K562 (cell line): ENCODE measurements at regions not wholly inside any gene's neighbourhood (a gene's known extent, or its start where the extent isn't known, plus 50 kb on each side); places are given as distances from the start of the nearest gene placed in this dataset.

ENCODE experiments used
- ATAC-seq: fragments of 200-7000 bp; cut with Tn5 transposase; 3 replicates; pipeline ENCODE4 v1.9.1; 2020; ENCODE audit warnings: moderate library complexity
- BruUV-seq: library from RNA; stranded (reverse); fragments of 400-500 nt; replicated peaks from 2 replicates; lab custom pipeline; 2021; lab: Mats Ljungman, UMichigan
- CTCF ChIA-PET: fragments of 300-600 bp; formaldehyde crosslinking; extraction: SDS; loops from one replicate; lab custom pipeline; 2021; ENCODE audit warnings: low intra/inter-chr PET ratio; lab: Yijun Ruan, JAX
- POLR2A ChIA-PET: fragments of 300-600, 350-650 bp; sonication (Branson Sonifier 250); formaldehyde crosslinking; extraction: SDS; loops from one replicate; lab custom pipeline; 2021; ENCODE audit warnings: antibody characterized with exemption, inconsistent platforms; lab: Yijun Ruan, JAX
- DNase-seq, 4 experiments: peaks; one replicate each; pipeline versions ENCODE4 v3.0.0 to v3.0.0-alpha.2; 2011 to 2018; ENCODE audit warnings: low spot score in 3 of 4, mixed read lengths in 3 of 4; ENCODE audit errors: extremely low read depth in 1 of 4
- FAIRE-seq: peaks from 2 replicates; lab custom pipeline; 2011; peaks lifted over from hg19 to GRCh38; lab: Jason Lieb, UNC
- H2AFZ ChIP-seq: 2 replicates; pipeline ENCODE4 v1.6.0; 2011; ENCODE audit warnings: low read depth, low read length, control low read depth, inconsistent platforms
- H3K27ac ChIP-seq: fragments of 200-600 bp; 3 replicates; pipeline ENCODE4 v1.8.0; 2011; ENCODE audit warnings: low read depth, mild to moderate bottlenecking, control low read depth, inconsistent platforms, low read length, moderate library complexity, mixed read lengths; ENCODE audit errors: extremely low read depth
- H3K27me3 ChIP-seq, 2 experiments: fragments of 300-600 bp in 1 of 2; 2 replicates in 1 of 2; 3 replicates in 1 of 2; pipeline versions ENCODE4 v1.6.0 to v1.8.0; 2011; ENCODE audit warnings: inconsistent platforms in 2 of 2, low read length in 2 of 2, mild to moderate bottlenecking in 1 of 2, mixed read lengths in 1 of 2, moderate library complexity in 1 of 2; ENCODE audit not compliant: control insufficient read depth in 2 of 2, insufficient read depth in 2 of 2
- H3K36me3 ChIP-seq: fragments of 300-600 bp; 3 replicates; pipeline ENCODE4 v1.8.0; 2011; ENCODE audit warnings: mild to moderate bottlenecking, low read length, inconsistent platforms; ENCODE audit not compliant: control insufficient read depth, insufficient read depth
- H3K4me1 ChIP-seq, 2 experiments: fragments of 200-600 bp in 1 of 2; replicated peaks in 1 of 2; 2 replicates in 1 of 2; 3 replicates in 1 of 2; pipeline versions ENCODE4 v1.5.1 to v1.8.0; 2011; ENCODE audit warnings: inconsistent platforms in 2 of 2, low read length in 2 of 2, mild to moderate bottlenecking in 1 of 2, mixed read lengths in 1 of 2, moderate library complexity in 1 of 2; ENCODE audit not compliant: control insufficient read depth in 2 of 2, insufficient read depth in 2 of 2
- H3K4me2 ChIP-seq: 2 replicates; pipeline ENCODE4 v1.6.1; 2011; ENCODE audit warnings: low read length, control low read depth, inconsistent platforms, mixed read lengths; ENCODE audit not compliant: insufficient read depth
- H3K4me3 ChIP-seq: fragments of 200-600 bp; sonication (generic), shearing (Covaris generic); 2 replicates; pipeline ENCODE4 v1.5.1; 2016; ENCODE audit warnings: control low read depth, inconsistent platforms
- H3K79me2 ChIP-seq: fragments of 200-600 bp; 3 replicates; pipeline ENCODE4 v1.8.0; 2011; ENCODE audit warnings: low read length, inconsistent platforms; ENCODE audit not compliant: control insufficient read depth, insufficient read depth
- H3K9ac ChIP-seq, 2 experiments: 2 replicates each; pipeline versions ENCODE4 v1.6.0 to v1.6.1; 2011; ENCODE audit warnings: low read depth in 2 of 2, low read length in 2 of 2, control low read depth in 1 of 2, inconsistent platforms in 1 of 2, mild to moderate bottlenecking in 1 of 2, mixed read lengths in 1 of 2; ENCODE audit not compliant: insufficient read depth in 1 of 2
- H3K9me1 ChIP-seq: one replicate; pipeline ENCODE4 v1.6.0; 2011; ENCODE audit warnings: inconsistent platforms, mild to moderate bottlenecking, low read length, moderate library complexity; ENCODE audit not compliant: control insufficient read depth, insufficient read depth
- H3K9me3 ChIP-seq: replicated peaks from 2 replicates; pipeline ENCODE4 v1.5.1; 2011; ENCODE audit warnings: low read depth, low read length, inconsistent platforms; ENCODE audit not compliant: control insufficient read depth, insufficient read depth
- H4K20me1 ChIP-seq: replicated peaks from 2 replicates; pipeline ENCODE4 v1.6.1; 2011; ENCODE audit warnings: low read length, inconsistent platforms, mixed read lengths; ENCODE audit not compliant: control insufficient read depth, insufficient read depth
- CEBPB ChIP-seq: fragments of 450-650 bp; IDR thresholded peaks from 2 replicates; pipeline ENCODE4 v1.6.1; 2016; ENCODE audit warnings: missing genetic modification characterization, missing compliant biosample characterization
- DMBX1 ChIP-seq: fragments of 250-450 bp; sonication (Bioruptor Pico); IDR thresholded peaks from 2 replicates; pipeline ENCODE4 v1.8.0; 2022; ENCODE audit warnings: inconsistent platforms, mild to moderate bottlenecking, moderate library complexity, borderline replicate concordance
- HMG20B ChIP-seq: fragments of 250-450 bp; sonication (Bioruptor Pico); IDR thresholded peaks from 2 replicates; pipeline ENCODE4 v1.5.0; 2021; ENCODE audit warnings: mild to moderate bottlenecking
- ILK ChIP-seq: fragments of 450-650 bp; IDR thresholded peaks from 2 replicates; pipeline ENCODE4 v1.6.1; 2016; ENCODE audit warnings: missing genetic modification characterization, low read depth, mild to moderate bottlenecking, missing compliant biosample characterization, moderate library complexity, borderline replicate concordance
- KAT7 ChIP-seq: sonication (generic); formaldehyde crosslinking; IDR thresholded peaks from 2 replicates; pipeline ENCODE4 v1.8.0; 2022; ENCODE audit warnings: missing genetic modification reagents, mild to moderate bottlenecking, borderline replicate concordance
- KDM5B ChIP-seq: fragments of 200-600 bp; sonication (generic); IDR thresholded peaks from 2 replicates; pipeline ENCODE4 v1.6.1; 2012; ENCODE audit warnings: low read depth, mild to moderate bottlenecking, moderate library complexity, low read length, control low read depth, inconsistent platforms; ENCODE audit not compliant: insufficient replicate concordance
- MBD2 ChIP-seq: sonication (generic); IDR thresholded peaks from 2 replicates; pipeline ENCODE4 v1.6.1; 2016; ENCODE audit warnings: low read depth, borderline replicate concordance
- NCOA6 ChIP-seq: fragments of 450-650 bp; IDR thresholded peaks from 2 replicates; pipeline ENCODE4 v1.6.1; 2017; ENCODE audit warnings: mild to moderate bottlenecking
- RAD51 ChIP-seq: fragments of 450-650 bp; IDR thresholded peaks from 2 replicates; pipeline ENCODE4 v1.7.1; 2016; ENCODE audit warnings: low read depth, mild to moderate bottlenecking, borderline replicate concordance
- SMARCB1 ChIP-seq: IDR thresholded peaks from 2 replicates; pipeline ENCODE4 v1.6.1; 2011; ENCODE audit warnings: improper control_type of control experiment, low read depth; ENCODE audit not compliant: insufficient read length
- ZNF133 ChIP-seq: fragments of 250-450 bp; sonication (Bioruptor Pico); IDR thresholded peaks from 2 replicates; pipeline ENCODE4 v1.4.0; 2020; ENCODE audit warnings: mild to moderate bottlenecking
- WGBS: fragments of 100-300 bp; shearing (Covaris generic); methylation state at CpG from one replicate; pipeline ENCODE4 v1.1.6; 2016; ENCODE audit warnings: low coverage, mixed read lengths; ENCODE audit not compliant: insufficient coverage; ENCODE audit errors: missing lambda C conversion rate; 5-methylcytosine and 5-hydroxymethylcytosine counted together
- in situ Hi-C: fragments of 300-500 bp; cut with MboI; formaldehyde crosslinking; loops from 4 replicates; pipeline ENCODE4 v1.15.0; 2018; ENCODE audit warnings: inconsistent platforms, mixed read lengths
- intact Hi-C: fragments of 100-400 bp; cut with micrococcal nuclease; formaldehyde crosslinking; loops from 2 replicates; pipeline ENCODE4 v1.14.2; 2022
- TF ChIP-seq, protein P1 (sequence below): fragments of 250-450 bp; sonication (Bioruptor Pico); IDR thresholded peaks from 2 replicates; pipeline ENCODE4 v1.8.0; 2021; ENCODE audit warnings: borderline replicate concordance, mild to moderate bottlenecking, moderate library complexity; ENCODE audit not compliant: poor library complexity, severe bottlenecking

DNA sequence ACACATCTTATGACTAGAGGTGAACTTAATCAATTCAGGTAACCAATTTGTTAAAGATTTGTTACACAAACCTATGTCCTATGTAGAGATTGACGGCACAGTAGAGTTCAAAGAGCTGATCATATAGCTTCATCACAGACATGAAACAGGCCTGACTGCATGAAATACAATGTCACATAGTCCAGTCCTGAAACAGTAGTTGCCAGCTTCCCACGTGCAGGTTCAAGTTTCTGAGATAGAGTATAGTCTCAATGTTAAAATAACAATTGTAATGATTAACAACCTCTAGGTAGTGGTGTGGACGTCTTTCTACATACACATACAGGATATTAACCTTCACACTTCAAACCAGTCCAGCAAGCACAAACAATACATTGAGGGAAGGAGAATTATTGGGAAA, 640.7 kb upstream of the SOX9 start:
- ATAC-seq (no peak), FAIRE-seq (no peak), DNase-seq (no peak)
- Histone ChIP-seq H3K27me3 (no peaks in the 10 kb centered on the region), H3K4me2 (no peak overlapping the region), H3K79me2 (no peaks in the 10 kb centered on the region), H3K9ac (no peak overlapping the region), H3K9me3 (no peaks in the 10 kb centered on the region), H3K9me1 (no peaks in the 10 kb centered on the region), H4K20me1 (no peaks in the 10 kb centered on the region)
- CTCF ChIA-PET, result no interaction called here
- no TSS peak for BruUV-seq
- TF ChIP-seq KAT7 (CRISPR knock-in tag) (no peak), HMG20B (no peak), MBD2 (no peak), DMBX1 (no peak), ZNF133 (CRISPR knock-in tag) (no peak), RAD51 (no peak), KDM5B (no peak), NCOA6 (no peak), ILK (tag) (no peak), CEBPB (tag) (no peak), SMARCB1 (no peak)
- TF ChIP-seq, protein P1, sequence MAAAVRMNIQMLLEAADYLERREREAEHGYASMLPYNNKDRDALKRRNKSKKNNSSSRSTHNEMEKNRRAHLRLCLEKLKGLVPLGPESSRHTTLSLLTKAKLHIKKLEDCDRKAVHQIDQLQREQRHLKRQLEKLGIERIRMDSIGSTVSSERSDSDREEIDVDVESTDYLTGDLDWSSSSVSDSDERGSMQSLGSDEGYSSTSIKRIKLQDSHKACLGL (CRISPR knock-in tag), result no peak
- TF ChIP-seq, all 486 proteins: peak for 0
- H3K36me3 ChIP-seq, result no peaks in the 10 kb centered on the region
- 0% methylated on average over 3 of the region's 3 CpGs for WGBS
- POLR2A ChIA-PET, result no interaction called here
- H2AFZ ChIP-seq, result no peak overlapping the region
- intact Hi-C loops, result no loop called here
- no peak overlapping the region for H3K4me3 ChIP-seq
- H3K4me1 ChIP-seq, result no peaks in the 10 kb centered on the region
- in situ Hi-C loops, result no loop called here
- H3K27ac ChIP-seq, result no peak overlapping the region
